HT1080 (cell line): ENCODE measurements at regions not wholly inside any gene's neighbourhood (a gene's known extent, or its start where the extent isn't known, plus 50 kb on each side); places are given as distances from the start of the nearest gene placed in this dataset.
A peak's percentile ranks its signal among the peaks of the same experiment; 100 is the strongest.
"Not testable (repeated sequence)": the region's sequence is repeated elsewhere in the genome, so short reads cannot be mapped to it uniquely, and the experiment has no call there.

Source experiments
- DNase-seq: peaks from one replicate; pipeline ENCODE4 v3.0.0-alpha.2; 2015; ENCODE audit warnings: low read depth

GRCh38 chr7:34207810-34208209 is 302.5 kb downstream of the BMPER start:
- no peak for DNase-seq

GRCh38 chr7:34208878-34209621 is 303.7 kb downstream of the BMPER start:
- DNase-seq, result no peak

- DNase-seq, result no peak
Observed at GRCh38 chr7:34211018-34211417, 305.7 kb downstream of the BMPER start.

DNA sequence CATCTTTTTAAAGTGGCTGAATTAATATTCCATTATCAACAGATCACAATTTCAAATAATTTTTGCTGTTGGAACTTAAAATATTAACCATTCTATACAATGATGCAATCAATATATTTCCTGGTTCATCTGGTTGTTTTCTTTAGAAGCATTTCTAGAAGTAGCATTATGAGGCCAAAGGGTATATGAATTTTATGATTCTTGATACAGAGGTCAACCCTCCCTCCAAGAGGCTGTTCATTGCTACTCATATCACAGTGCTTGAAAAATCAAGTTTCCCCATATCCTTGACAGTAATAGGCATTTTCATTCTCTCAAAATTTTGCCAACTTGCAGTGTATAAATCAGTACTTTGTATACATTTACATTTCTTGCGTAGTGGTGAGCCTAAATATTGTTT is 312.6 kb downstream of the BMPER start:
- no peak for DNase-seq

- DNase-seq, result no peak
Observed at GRCh38 chr7:34219153-34219718, 313.9 kb downstream of the BMPER start.

DNA sequence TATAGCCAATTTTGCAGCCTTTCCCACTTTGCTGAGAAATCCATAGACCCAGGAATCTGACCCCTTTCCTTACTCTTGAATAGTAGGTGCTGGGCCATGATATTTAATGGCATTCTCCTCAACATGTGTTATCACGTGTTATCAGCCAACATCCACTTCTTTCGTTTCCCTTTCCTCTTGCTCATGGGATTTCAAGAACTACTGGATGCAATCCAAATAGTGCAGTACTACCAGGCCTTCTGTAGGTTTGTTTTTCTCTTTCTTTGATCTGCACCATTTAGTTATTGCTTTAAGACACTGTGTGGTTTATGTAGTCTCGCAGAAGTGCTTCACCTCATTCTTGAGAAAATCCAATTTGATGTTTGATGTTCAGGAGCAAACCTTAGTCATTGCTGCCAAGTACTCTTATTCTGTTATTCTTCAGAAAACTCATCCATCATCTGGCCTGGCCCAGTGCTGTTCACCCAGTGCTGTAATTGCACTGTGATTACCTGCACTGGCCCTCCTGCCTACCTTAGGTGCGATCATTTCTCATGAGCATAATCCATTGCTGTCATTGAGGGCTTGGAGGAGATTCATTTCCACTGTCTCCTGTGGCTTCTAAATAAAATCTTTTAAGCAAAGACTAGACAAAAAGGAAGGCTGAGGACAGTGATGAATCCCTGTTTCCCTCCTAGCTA is 315.3 kb downstream of the BMPER start:
- DNase-seq, result no peak

GRCh38 chr7:34222316-34222715 is 317.0 kb downstream of the BMPER start:
- no peak for DNase-seq

GRCh38 chr7:34222722-34223121 is 317.4 kb downstream of the BMPER start:
- DNase-seq, result no peak

GRCh38 chr7:34224281-34224680 is 318.9 kb downstream of the BMPER start:
- DNase-seq, result no peak

DNA sequence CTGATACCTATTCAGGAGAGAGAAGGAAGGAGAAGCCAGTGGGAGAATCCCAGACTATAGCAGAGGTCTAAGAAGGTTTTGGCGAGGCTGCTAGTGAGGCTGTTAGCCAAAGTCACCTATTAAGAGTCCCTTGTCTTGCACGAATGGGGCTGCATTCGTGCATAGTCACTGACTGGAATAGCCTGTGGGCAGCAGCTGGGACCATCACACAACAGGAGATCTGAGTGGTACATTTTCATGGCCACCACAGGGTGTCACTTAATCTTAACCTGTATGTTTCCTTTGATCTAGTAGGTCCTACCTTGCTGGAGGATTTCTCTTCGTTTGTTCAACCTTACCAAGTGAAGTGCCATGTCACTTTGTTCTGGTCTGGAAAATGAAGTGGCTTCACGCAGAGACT is 319.9 kb downstream of the BMPER start:
- no peak for DNase-seq

DNA sequence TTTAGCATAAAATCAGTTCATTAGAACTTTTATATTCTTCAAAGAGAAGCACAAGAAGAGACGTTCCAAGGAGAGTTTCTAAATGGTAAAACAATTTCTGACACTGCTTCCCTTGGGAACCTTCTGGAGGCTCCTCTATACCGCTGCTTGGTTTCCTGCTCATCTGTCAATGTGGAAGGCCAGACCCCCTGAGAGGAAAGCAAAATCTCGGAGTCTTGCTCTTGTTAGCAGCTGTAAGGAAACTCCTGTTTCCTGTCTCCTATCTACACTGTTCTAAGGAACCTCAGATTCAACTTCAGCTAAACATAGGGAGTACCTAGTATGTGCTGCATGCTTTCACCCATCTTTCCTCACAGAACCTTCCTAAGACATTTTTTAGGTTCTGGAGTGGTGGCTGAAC is 322.2 kb downstream of the BMPER start:
- DNase-seq, result no peak

GRCh38 chr7:34235101-34235500 is 329.8 kb downstream of the BMPER start:
- DNase-seq, result not testable (repeated sequence)

GRCh38 chr7:34236057-34236456 is 330.7 kb downstream of the BMPER start:
- no peak for DNase-seq

GRCh38 chr7:34236839-34237492 is 331.6 kb downstream of the BMPER start:
- no peak for DNase-seq

DNA sequence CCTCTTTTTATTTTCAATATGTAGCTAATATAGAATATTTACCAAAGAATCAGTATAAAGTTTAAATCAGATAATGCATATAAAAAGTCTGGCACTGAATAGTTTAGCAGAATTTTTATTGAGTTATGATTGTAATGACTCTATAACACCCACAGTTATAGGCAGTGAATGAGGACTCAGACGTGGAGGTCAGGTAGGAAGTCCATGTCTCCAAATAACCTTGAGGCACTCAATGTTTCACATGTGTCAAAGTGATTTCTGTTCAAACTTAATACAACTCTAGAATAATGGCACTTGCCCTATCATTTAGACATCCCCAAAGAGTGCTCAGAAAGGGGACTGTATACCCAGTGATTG is 332.1 kb downstream of the BMPER start:
- no peak for DNase-seq

DNA sequence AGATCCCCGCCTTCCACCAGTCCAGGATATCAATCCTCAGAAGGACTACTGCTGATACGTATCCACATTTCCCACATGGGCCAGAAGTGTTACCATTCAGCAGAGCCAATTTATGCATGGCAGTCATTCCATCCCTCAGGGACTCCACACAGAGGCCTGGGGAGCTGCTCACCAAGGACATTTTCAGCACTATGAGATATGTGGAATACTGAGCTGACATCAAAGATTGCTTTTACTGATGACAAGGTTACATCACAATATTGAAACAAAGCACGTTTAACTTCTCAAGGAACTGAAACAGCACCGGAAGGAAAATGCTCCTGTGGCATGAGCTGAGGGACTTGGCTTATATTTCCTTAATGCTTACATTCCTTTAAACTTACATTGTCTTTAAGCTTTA is 335.1 kb downstream of the BMPER start:
- DNase-seq, result no peak

GRCh38 chr7:34242391-34242790 is 337.1 kb downstream of the BMPER start:
- no peak for DNase-seq

- DNase-seq, result no peak
Observed at GRCh38 chr7:34245246-34245645, 339.9 kb downstream of the BMPER start.

- peak; percentile 77 for DNase-seq
Observed at GRCh38 chr7:34247468-34247867, 342.1 kb downstream of the BMPER start.

DNA sequence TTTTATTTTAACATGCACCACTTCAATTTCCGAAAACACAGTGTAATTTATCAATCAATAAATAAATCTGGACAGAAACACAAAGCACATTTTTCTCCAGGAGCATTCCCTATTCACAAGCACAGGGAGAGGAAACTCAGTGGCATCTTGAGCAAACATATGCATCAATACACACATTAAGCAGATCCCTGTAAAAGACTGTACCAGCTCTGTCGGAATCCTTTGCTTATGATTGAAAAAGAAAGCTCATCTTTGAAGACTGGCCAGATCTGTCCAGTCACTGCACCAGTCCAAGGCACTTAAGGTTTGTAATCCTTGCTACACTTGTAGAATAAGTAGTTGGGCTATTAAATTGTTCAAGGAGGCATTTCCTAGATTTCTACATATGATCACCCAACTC is 343.9 kb downstream of the BMPER start:
- DNase-seq, result no peak

DNA sequence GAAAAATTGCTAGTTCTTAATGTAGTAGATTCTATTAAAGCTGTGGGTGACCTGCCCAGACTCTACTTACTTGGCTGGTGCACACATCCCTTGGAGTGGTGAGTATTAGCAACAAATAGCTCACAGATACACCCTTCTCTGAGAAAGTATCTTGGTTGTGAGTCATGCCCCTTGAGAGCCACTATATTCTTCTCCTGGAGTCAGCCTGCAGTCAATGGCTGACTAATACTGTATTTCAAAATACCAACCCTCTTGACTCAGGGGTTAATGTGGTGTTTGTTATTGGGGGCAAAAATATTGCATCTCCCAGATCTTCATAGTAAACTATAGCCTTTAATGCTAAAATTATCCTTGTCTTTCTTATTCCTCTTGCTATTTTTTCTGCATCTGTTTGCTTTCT is 354.9 kb downstream of the BMPER start:
- peak; percentile 96 for DNase-seq

DNA sequence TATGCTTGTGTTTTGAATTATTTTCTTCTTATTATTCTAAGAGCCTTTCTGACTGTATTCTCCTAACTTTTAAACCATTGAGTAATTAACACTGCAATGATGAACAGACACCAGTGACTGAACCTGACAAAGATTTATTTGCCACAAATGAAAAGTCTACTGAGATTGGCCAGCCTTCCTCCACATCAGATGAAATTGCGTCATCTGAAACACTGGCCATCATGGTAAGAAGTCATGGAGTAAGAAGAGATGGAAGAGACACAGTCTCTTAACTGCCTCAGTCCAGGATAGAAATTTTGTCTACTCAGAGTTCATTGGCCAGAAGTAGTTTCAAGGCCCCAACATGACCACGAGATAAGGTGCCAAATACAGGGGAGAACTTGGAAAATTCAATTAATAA is 357.8 kb downstream of the BMPER start:
- no peak for DNase-seq
